Thoracic aorta (tissue), 2 donors: ENCODE measurements at regions not wholly inside any gene's neighbourhood (a gene's known extent, or its start where the extent isn't known, plus 50 kb on each side); places are given as distances from the start of the nearest gene placed in this dataset.

Experiments used
- ATAC-seq: fragments of 150-250 bp; one replicate; pipeline ENCODE4 v1.8.0; 2017; ENCODE audit warnings: low read depth; ENCODE audit not compliant: insufficient number of reproducible peaks, low FRiP score
- DNase-seq: peaks from one replicate; pipeline ENCODE4 v3.0.0-alpha.2; 2020; ENCODE audit warnings: low spot score
- H3K27ac ChIP-seq, 2 donors: fragments of 200-600 bp; sonication (generic); 1 replicate in 1 of 2; 2 replicates in 1 of 2; pipeline ENCODE4 v1.5.1; 2016; ENCODE audit warnings: mild to moderate bottlenecking in 2 of 2, moderate library complexity in 2 of 2
- H3K27me3 ChIP-seq: fragments of 200-600 bp; sonication (generic); replicated peaks from 2 replicates; pipeline ENCODE4 v1.6.0; 2016; ENCODE audit warnings: mild to moderate bottlenecking; ENCODE audit not compliant: insufficient read depth
- H3K36me3 ChIP-seq: fragments of 200-600 bp; sonication (generic); one replicate; pipeline ENCODE4 v1.5.1; 2016
- H3K4me1 ChIP-seq, 2 donors: fragments of 200-600 bp; sonication (generic); 1 replicate in 1 of 2; 2 replicates in 1 of 2; pipeline versions ENCODE4 v1.5.1 to v1.6.0; 2016; ENCODE audit warnings: low read depth in 2 of 2, mild to moderate bottlenecking in 1 of 2; ENCODE audit not compliant: control insufficient read depth in 1 of 2
- H3K4me3 ChIP-seq: fragments of 200-600 bp; sonication (generic); 2 replicates; pipeline ENCODE4 v1.5.1; 2016; ENCODE audit warnings: mild to moderate bottlenecking
- H3K9me3 ChIP-seq: fragments of 200-600 bp; sonication (generic); 2 replicates; pipeline ENCODE4 v1.5.1; 2016
- TF ChIP-seq, protein P1 (sequence below): fragments of 200-600 bp; sonication (generic); IDR thresholded peaks from one replicate; pipeline ENCODE4 v1.5.1; 2019; ENCODE audit warnings: antibody characterized with exemption

DNA sequence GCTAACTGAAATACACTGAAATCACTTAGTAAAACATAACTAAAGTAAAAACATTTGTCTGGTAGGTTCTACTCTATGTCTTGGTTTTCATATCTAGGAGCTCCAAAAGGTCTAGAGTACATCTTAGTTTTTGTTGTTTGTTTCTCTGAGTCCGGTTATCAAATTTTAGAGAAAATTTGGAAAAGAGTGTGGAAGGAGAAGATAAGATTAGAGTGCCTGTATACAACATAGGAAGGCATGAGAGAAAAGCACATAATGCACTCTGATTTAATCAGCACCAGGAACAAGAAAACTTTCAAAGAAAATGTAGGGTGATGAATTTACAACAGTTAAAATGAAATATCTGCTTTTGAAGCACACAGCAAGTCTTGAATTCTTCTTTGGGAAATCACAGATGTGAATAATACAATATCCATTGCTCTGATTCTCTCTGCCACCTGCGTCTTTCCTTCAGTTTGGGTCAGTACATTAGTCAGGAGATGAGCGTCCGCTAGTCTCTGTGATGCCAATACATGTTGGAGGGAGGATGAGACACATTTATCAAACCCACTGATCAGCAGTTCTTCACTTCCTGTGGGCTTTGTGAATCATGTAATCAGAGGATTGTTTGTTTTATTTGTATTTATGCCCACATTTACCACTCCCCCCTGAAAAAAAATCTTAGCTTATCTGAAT, 477.8 kb upstream of the GCFC2 start:
- H3K27me3 ChIP-seq = no peaks in the 10 kb centered on the region
- ATAC-seq (no peak), DNase-seq (no peak)
- H3K9me3 ChIP-seq = no peaks in the 10 kb centered on the region
- H3K36me3 ChIP-seq = no peaks in the 10 kb centered on the region
- no peaks in the 10 kb centered on the region for H3K4me1 ChIP-seq
- H3K27ac ChIP-seq = no peak overlapping the region
- H3K4me3 ChIP-seq = no peak overlapping the region
- TF ChIP-seq, protein P1, sequence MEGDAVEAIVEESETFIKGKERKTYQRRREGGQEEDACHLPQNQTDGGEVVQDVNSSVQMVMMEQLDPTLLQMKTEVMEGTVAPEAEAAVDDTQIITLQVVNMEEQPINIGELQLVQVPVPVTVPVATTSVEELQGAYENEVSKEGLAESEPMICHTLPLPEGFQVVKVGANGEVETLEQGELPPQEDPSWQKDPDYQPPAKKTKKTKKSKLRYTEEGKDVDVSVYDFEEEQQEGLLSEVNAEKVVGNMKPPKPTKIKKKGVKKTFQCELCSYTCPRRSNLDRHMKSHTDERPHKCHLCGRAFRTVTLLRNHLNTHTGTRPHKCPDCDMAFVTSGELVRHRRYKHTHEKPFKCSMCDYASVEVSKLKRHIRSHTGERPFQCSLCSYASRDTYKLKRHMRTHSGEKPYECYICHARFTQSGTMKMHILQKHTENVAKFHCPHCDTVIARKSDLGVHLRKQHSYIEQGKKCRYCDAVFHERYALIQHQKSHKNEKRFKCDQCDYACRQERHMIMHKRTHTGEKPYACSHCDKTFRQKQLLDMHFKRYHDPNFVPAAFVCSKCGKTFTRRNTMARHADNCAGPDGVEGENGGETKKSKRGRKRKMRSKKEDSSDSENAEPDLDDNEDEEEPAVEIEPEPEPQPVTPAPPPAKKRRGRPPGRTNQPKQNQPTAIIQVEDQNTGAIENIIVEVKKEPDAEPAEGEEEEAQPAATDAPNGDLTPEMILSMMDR = no peak

GRCh38 chr2:76187415-76187814, 476.7 kb upstream of the GCFC2 start:
- Histone ChIP-seq H3K4me3 (no peak overlapping the region), H3K27me3 (no peaks in the 10 kb centered on the region), H3K27ac (no peak overlapping the region), H3K4me1 (no peaks in the 10 kb centered on the region), H3K36me3 (no peaks in the 10 kb centered on the region), H3K9me3 (no peaks in the 10 kb centered on the region)
- TF ChIP-seq, protein P1 = no peak
- DNase-seq = no peak
- ATAC-seq = no peak

DNA sequence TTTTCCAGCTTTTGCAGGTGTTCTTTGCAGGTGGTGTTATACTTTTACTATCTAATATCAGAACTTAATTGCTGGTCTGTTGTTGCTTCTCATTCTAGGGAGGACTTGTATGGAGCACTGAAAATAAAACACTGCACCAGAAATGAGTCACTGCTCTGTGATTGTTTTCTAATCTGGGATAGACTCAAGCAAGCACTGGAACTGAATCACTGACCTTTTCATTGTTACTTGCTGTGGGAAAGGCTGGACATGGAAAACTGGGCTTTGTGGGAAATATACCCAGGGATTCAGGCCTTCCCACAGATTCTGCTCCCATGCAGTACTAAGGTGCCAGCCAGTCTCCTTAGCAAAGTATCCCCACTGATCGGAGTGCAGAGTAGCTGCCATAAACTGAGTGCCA, 470.0 kb upstream of the GCFC2 start:
- Histone ChIP-seq H3K4me1 (no peaks in the 10 kb centered on the region), H3K27me3 (no peaks in the 10 kb centered on the region), H3K9me3 (no peaks in the 10 kb centered on the region), H3K36me3 (no peaks in the 10 kb centered on the region), H3K27ac (no peak overlapping the region), H3K4me3 (no peak overlapping the region)
- TF ChIP-seq, protein P1 = no peak
- ATAC-seq = no peak
- DNase-seq = no peak

DNA sequence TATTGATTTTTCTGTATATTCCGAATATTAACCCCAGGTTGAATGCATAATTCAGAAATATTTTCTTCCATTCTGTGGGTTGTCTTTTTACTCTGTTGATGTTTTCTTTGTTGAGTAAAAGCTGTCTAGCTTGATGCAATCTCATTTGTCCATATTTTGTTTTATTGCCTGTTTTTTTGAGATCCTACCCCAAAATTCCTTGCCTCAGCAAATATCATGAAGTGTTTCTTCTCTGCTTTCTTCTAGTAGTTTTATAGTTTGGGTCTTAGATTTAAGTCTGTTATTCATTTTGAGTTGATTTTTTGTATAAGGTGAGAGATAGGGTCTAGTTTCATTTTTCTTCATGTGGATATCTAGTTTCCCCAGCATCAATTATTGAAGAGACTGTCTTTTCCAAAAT, 467.9 kb upstream of the GCFC2 start:
- no peaks in the 10 kb centered on the region for H3K27me3 ChIP-seq
- H3K4me3 ChIP-seq = no peak overlapping the region
- TF ChIP-seq, protein P1 = no peak
- H3K4me1 ChIP-seq = no peaks in the 10 kb centered on the region
- no peaks in the 10 kb centered on the region for H3K36me3 ChIP-seq
- no peaks in the 10 kb centered on the region for H3K9me3 ChIP-seq
- no peak overlapping the region for H3K27ac ChIP-seq
- ATAC-seq = no peak
- no peak for DNase-seq

GRCh38 chr2:76175295-76175694, 464.6 kb upstream of the GCFC2 start:
- no peak for DNase-seq
- Histone ChIP-seq H3K27ac (no peak overlapping the region), H3K4me3 (no peak overlapping the region), H3K9me3 (no peaks in the 10 kb centered on the region), H3K36me3 (no peaks in the 10 kb centered on the region), H3K4me1 (no peaks in the 10 kb centered on the region), H3K27me3 (no peaks in the 10 kb centered on the region)
- no peak for ATAC-seq
- TF ChIP-seq, protein P1 = no peak
